Ovary (tissue), 7 donors: ENCODE measurements at regions not wholly inside any gene's neighbourhood (a gene's known extent, or its start where the extent isn't known, plus 50 kb on each side); places are given as distances from the start of the nearest gene placed in this dataset.

Experiments
- DNase-seq, 5 donors: peaks; one replicate each; pipeline ENCODE4 v3.0.0-alpha.2; 2019 to 2020
- H3K27ac ChIP-seq, 2 donors: fragments of 200-600 bp; one replicate each; pipeline versions ENCODE4 v1.5.1 to v1.8.0; 2019 to 2022
- H3K27me3 ChIP-seq: fragments of 200-600 bp; one replicate; pipeline ENCODE4 v1.8.0; 2022
- H3K36me3 ChIP-seq: fragments of 200-600 bp; sonication (generic); one replicate; pipeline ENCODE4 v1.5.1; 2019
- H3K4me1 ChIP-seq: one replicate; pipeline ENCODE4 v1.8.1; 2013; ENCODE audit warnings: mild to moderate bottlenecking, moderate library complexity; ENCODE audit not compliant: insufficient read depth
- H3K4me3 ChIP-seq: fragments of 200-600 bp; sonication (generic); one replicate; pipeline ENCODE4 v1.5.1; 2017
- H3K9me3 ChIP-seq, 2 donors: fragments of 200-600 bp in 1 of 2; sonication (generic) in 1 of 2; one replicate each; pipeline versions ENCODE4 v1.5.1 to v1.8.1; 2013 to 2019; ENCODE audit warnings: mild to moderate bottlenecking in 1 of 2, moderate library complexity in 1 of 2
- EP300 ChIP-seq: sonication (generic); formaldehyde crosslinking; IDR thresholded peaks from one replicate; pipeline ENCODE4 v1.6.1; 2017; ENCODE audit warnings: antibody characterized with exemption
- POLR2A ChIP-seq: fragments of 450-650 bp; IDR thresholded peaks from one replicate; pipeline ENCODE4 v1.6.1; 2017; ENCODE audit warnings: antibody characterized with exemption, mild to moderate bottlenecking, moderate library complexity
- WGBS, 3 donors: extraction: QIAGEN DNeasy Blood & Tissue Kit in 1 of 3; methylation state at CpG; one replicate each; pipeline versions ENCODE4 v1.1.5 to v1.1.7; 2013 to 2017; 5-methylcytosine and 5-hydroxymethylcytosine counted together
- intact Hi-C, 4 donors: fragments of 100-400 bp; cut with DNase I; formaldehyde crosslinking; loops; one replicate each; pipeline versions ENCODE4 v1.11.0 to v1.15.1; 2022 to 2023
- TF ChIP-seq, protein P1 (sequence below), 3 donors: fragments of 450-650 bp in 2 of 3; fragments of 200-600 bp in 1 of 3; IDR thresholded peaks; one replicate each; pipeline versions ENCODE4 v1.5.1 to v1.8.0; 2016 to 2022; ENCODE audit warnings: antibody characterized with exemption in 3 of 3, mild to moderate bottlenecking in 1 of 3
- donor health status: DM: no; HTN: no; CAD: no; lungs with moderate emphysema.
- donor health status: DM: no; HTN: no; CAD: no.
- donor health status: Bipolar disorder and iron deficiency.
- donor health status: DM: no; HTN: no; CAD: no.
- donor health status: DM: yes; HTN: yes; CAD: no.

DNA sequence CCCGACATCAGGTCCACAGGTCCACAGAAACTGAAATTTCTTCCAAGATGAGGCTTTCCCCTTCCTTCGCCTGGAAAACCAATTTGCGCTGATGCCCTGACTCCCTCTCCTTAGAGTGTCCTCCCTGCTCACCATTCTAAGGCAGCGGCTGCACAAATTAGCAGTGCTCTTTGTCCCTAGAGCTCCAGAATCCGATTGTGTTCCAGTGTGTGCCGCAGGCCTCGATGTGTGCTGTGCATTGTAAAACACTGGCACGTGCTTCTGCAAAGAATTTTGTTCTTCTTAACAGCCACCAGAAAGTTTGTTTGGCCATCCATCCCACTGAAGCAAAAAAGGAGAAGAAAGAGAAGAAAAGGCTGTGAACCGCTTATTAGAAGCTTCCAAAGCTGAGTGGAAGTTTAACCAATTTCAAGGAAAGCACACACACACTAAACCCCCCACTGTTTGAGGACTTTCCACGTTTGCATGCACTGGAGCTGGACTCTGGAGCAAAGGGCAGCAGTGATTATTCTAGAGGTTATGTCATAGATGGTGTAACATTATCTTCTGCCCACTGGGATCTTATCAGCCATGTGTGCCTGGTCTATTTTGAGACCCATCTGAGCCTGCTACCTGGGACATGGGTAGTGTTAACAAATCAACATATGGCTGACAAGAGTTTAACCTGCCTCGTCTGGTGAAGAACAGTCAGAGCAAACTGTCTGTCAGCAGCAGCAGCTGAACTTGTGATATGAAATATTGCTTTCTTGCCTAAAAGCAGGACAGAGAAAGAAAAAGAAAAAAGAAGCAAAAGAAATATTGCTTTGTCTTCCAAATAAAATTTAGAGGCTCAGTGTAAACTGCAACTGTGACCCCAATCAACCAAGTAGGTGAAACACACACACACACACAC lies 64.9 kb upstream of the RREB1 start:
- Histone ChIP-seq H3K27me3 (no peaks in the 10 kb centered on the region), H3K4me3 (no peak overlapping the region), H3K36me3 (no peaks in the 10 kb centered on the region), H3K9me3 (no peaks in the 10 kb centered on the region), H3K27ac (no peak overlapping the region), H3K4me1 (no peaks in the 10 kb centered on the region)
- intact Hi-C loops: no loop called here
- WGBS, 3 donors: 80 to 83% (median 81%) methylated on average over 11 of the region's 11 CpGs
- TF ChIP-seq EP300: no peak
- no peak for TF ChIP-seq POLR2A
- no peak for DNase-seq

DNA sequence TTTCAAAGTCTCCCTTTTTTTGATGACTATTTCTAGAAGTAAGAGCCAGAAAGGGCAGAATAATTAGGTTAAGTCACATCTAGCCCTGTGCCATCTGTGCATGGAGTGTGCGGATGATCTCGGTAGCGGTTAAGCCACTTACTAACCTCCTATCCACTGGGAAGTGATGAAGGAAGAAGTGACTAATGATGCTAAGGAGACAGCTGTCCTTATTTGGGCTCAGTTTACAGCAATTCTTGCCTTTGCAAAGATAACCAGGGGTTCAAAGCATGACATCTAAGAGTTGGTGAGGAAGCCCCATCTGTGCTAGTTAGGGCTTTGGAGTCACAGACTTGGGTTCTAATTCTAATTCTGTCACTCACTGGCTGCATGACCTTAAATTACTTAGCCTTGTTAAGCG lies 62.4 kb upstream of the RREB1 start:
- TF ChIP-seq POLR2A: no peak
- no peak for TF ChIP-seq EP300
- TF ChIP-seq, protein P1, sequence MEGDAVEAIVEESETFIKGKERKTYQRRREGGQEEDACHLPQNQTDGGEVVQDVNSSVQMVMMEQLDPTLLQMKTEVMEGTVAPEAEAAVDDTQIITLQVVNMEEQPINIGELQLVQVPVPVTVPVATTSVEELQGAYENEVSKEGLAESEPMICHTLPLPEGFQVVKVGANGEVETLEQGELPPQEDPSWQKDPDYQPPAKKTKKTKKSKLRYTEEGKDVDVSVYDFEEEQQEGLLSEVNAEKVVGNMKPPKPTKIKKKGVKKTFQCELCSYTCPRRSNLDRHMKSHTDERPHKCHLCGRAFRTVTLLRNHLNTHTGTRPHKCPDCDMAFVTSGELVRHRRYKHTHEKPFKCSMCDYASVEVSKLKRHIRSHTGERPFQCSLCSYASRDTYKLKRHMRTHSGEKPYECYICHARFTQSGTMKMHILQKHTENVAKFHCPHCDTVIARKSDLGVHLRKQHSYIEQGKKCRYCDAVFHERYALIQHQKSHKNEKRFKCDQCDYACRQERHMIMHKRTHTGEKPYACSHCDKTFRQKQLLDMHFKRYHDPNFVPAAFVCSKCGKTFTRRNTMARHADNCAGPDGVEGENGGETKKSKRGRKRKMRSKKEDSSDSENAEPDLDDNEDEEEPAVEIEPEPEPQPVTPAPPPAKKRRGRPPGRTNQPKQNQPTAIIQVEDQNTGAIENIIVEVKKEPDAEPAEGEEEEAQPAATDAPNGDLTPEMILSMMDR (IDR thresholded peaks at IDR 0.05): no peak
- Histone ChIP-seq H3K9me3 (no peaks in the 10 kb centered on the region), H3K4me3 (no peak overlapping the region), H3K27me3 (no peaks in the 10 kb centered on the region), H3K4me1 (no peaks in the 10 kb centered on the region), H3K27ac (no peak overlapping the region), H3K36me3 (no peaks in the 10 kb centered on the region)
- WGBS, 3 donors: 91 to 95% (median 95%) methylated on average over 4 of the region's 4 CpGs
- intact Hi-C loops: no loop called here
- DNase-seq: no peak

DNA sequence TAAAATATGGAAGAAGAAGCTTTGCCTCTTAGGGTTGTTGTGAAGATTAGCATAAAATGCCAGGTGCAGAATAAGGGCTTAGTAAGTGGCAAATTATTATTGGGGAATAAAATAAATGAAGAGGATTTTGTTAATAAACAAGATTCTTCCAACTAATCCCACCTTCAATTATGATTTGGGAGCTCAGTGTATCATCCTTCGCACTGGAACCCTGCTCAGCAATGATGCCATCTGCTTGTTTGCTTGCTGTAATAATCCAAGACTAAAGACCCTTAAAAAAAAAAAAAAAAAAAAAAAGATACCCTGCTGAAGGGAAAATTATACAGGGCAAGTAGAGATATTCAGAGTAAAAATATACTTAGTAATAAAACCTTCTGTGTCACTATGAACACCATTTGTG lies 62.0 kb upstream of the RREB1 start:
- DNase-seq: no peak

DNA sequence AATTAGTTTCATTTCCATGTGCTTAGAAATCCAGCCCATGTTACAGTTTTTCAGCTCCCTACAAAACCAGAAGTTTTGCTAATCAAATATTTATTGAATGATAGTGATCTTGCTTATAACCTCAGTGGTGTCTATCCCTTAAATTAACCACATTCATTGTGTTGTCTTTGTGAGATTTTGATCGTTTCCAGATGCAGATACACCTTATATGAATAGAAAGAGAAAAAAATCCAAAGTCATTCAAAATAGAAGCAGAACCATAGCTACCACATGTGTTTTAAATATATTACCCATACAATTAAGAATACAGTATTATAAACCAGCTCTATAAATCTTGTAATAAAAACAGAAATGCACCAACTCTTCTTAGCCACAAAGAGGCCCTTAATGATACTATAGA lies 60.6 kb upstream of the RREB1 start:
- intact Hi-C loops: no loop called here
- TF ChIP-seq, protein P1 (IDR thresholded peaks at IDR 0.05): no peak
- TF ChIP-seq POLR2A: no peak
- no peak for TF ChIP-seq EP300
- Histone ChIP-seq H3K4me1 (peaks cover 3% of the 10 kb centered on the region), H3K9me3 (no peaks in the 10 kb centered on the region), H3K27me3 (no peaks in the 10 kb centered on the region), H3K36me3 (no peaks in the 10 kb centered on the region), H3K27ac (no peak overlapping the region), H3K4me3 (no peak overlapping the region)
- 49 to 71% (median 55%) methylated on average over 1 of the region's 1 CpG for WGBS, 3 donors
- DNase-seq: no peak

More for the DNA sequence above, 62.0 kb upstream of the RREB1 start:
- H3K27ac ChIP-seq: no peak overlapping the region
- H3K9me3 ChIP-seq: no peaks in the 10 kb centered on the region
- H3K4me3 ChIP-seq: no peak overlapping the region
- TF ChIP-seq, protein P1 (IDR thresholded peaks at IDR 0.05): no peak
- TF ChIP-seq EP300: no peak
- no peak for TF ChIP-seq POLR2A
- H3K36me3 ChIP-seq: no peaks in the 10 kb centered on the region
- no peaks in the 10 kb centered on the region for H3K4me1 ChIP-seq
- H3K27me3 ChIP-seq: no peaks in the 10 kb centered on the region
- 93 to 97% (median 95%) methylated on average over 1 of the region's 1 CpG for WGBS, 3 donors
- intact Hi-C loops: no loop called here

DNA sequence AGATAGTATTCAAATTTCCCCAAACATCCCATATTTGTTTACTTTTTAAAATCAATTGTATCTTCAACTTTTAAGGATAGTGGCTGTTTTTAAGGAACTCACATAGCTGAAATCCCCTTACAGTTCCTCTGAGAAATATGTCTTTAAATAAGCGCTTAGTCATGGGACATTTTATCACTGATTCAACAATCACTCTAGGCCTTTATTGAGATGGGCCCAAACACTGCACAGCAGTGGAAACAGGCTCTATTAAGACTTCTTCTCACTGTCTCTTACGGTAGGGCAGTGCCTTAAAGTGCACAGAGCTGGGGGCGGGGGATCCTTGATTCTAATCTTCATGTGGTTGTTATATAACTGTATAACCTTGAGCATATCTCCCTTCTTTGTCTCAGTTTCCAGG lies 59.8 kb upstream of the RREB1 start:
- Histone ChIP-seq H3K4me3 (no peak overlapping the region), H3K4me1 (peaks cover 3% of the 10 kb centered on the region), H3K27ac (no peak overlapping the region), H3K27me3 (no peaks in the 10 kb centered on the region), H3K9me3 (no peaks in the 10 kb centered on the region), H3K36me3 (no peaks in the 10 kb centered on the region)
- WGBS, 3 donors: 85 to 92% (median 90%) methylated on average over 3 of the region's 3 CpGs
- no peak for DNase-seq
- TF ChIP-seq, protein P1 (IDR thresholded peaks at IDR 0.05): no peak
- TF ChIP-seq EP300 (no peak), POLR2A (no peak)
- intact Hi-C loops: no loop called here
